Heart right ventricle (tissue), 16 donors: ENCODE measurements at regions not wholly inside any gene's neighbourhood (a gene's known extent, or its start where the extent isn't known, plus 50 kb on each side); places are given as distances from the start of the nearest gene placed in this dataset.

Experiments
- ATAC-seq, 8 donors: fragments of 200-7000 bp; cut with Tn5 transposase; one replicate each; pipeline ENCODE4 v1.9.1; 2020; ENCODE audit warnings: mild to moderate bottlenecking in 8 of 8, moderate library complexity in 8 of 8, moderate number of reproducible peaks in 1 of 8
- DNase-seq, 2 donors: peaks; one replicate each; pipeline ENCODE4 v3.0.0-alpha.2; 2020
- H3K27ac ChIP-seq, 10 donors: fragments of 200-600 bp; sonication (generic) in 2 of 10; one replicate each; pipeline versions ENCODE4 v1.5.0 to v1.8.0; 2020 to 2022; ENCODE audit warnings: mild to moderate bottlenecking in 3 of 10
- H3K27me3 ChIP-seq, 7 donors: fragments of 200-600 bp; one replicate each; pipeline ENCODE4 v1.8.0; 2021 to 2022; ENCODE audit warnings: mild to moderate bottlenecking in 2 of 7
- H3K36me3 ChIP-seq, 9 donors: fragments of 200-600 bp; sonication (generic) in 1 of 9; one replicate each; pipeline versions ENCODE4 v1.5.0 to v1.8.0; 2020 to 2022; ENCODE audit warnings: mild to moderate bottlenecking in 2 of 9
- H3K4me1 ChIP-seq, 9 donors: fragments of 200-600 bp; sonication (generic) in 1 of 9; one replicate each; pipeline versions ENCODE4 v1.5.0 to v1.8.0; 2020 to 2022; ENCODE audit warnings: mild to moderate bottlenecking in 4 of 9
- H3K4me3 ChIP-seq, 10 donors: fragments of 200-600 bp; sonication (generic) in 2 of 10; one replicate each; pipeline versions ENCODE4 v1.5.0 to v1.8.0; 2020 to 2022; ENCODE audit warnings: mild to moderate bottlenecking in 7 of 10, moderate library complexity in 2 of 10
- H3K9me3 ChIP-seq, 11 donors: fragments of 200-600 bp in 10 of 11; sonication (generic) in 2 of 11; one replicate each; pipeline versions ENCODE4 v1.5.0 to v1.8.0; 2013 to 2022; ENCODE audit warnings: mild to moderate bottlenecking in 2 of 11, control low read depth in 1 of 11, moderate library complexity in 1 of 11
- CTCF ChIP-seq, 9 donors: fragments of 200-600 bp; sonication (generic) in 2 of 9; IDR thresholded peaks; one replicate each; pipeline versions ENCODE4 v1.5.0 to v1.8.0; 2021 to 2022; ENCODE audit warnings: antibody characterized with exemption in 9 of 9, mild to moderate bottlenecking in 5 of 9, moderate library complexity in 1 of 9
- WGBS, 2 donors: extraction: QIAGEN DNeasy Blood & Tissue Kit; methylation state at CpG; one replicate each; pipeline ENCODE4 v1.1.7; 2013; ENCODE audit warnings: inconsistent platforms in 1 of 2; 5-methylcytosine and 5-hydroxymethylcytosine counted together
- intact Hi-C, 10 donors: fragments of 100-400 bp; cut with DNase I; formaldehyde crosslinking; loops; one replicate each; pipeline versions ENCODE4 v1.11.1 to v1.14.2; 2022
- donor health status: Arrhythmogenic right ventricular cardiomyopathy.
- donor health status: ischemic (EF 13 %, LVEDD 7.1; RV severe dilation, severe dysfunction).
- donor health status: healthy with polysubstance abuse.
- donor health status: DM: no; HTN: yes; CAD: no.
- donor health status: DM: no; HTN: no; CAD: no.
- donor health status: ischemic (EF 25% LVEDD 6.9; RV normal size, moderate dysfunction).
- donor health status: ischemic (EF 25% LVEDD 5.7; RV mildly dilated, moderate dysfunction).
- donor health status: healthy.
- donor health status: DM: yes; HTN: yes; CAD: no.
- donor health status: Ischemic cardiomyopathy.
- donor health status: ischemic (EF 35%, LVEDD 5.7; RV mildly dilated, moderate dysfunction).
- donor health status: nonischemic (EF 11% LVEDD 7.7; RV severe dilation, severe dysfunction).
- donor health status: DM: yes; HTN: yes; CAD: no.
- donor health status: PGD.
- donor health status: ischemic (EF 29% LVEDD 5.4; RV normal size, mild dysfunction).
- donor health status: nonischemic (EF 23%, LVEDD 6.1; RV moderate dilation, normal function).

GRCh38 chr2:155054712-155055111 is 356.2 kb downstream of the KCNJ3 start:
- H3K27ac ChIP-seq, result no peak overlapping the region
- ATAC-seq, result no peak
- no peaks in the 10 kb centered on the region for H3K36me3 ChIP-seq
- intact Hi-C loops, result loop anchor here in 1 of 10 donors (2.0 kb wide), 1 partner anchor 26 kb away; no protein-coding TSS in a partner anchor
- 87 to 88% methylated on average over 5 of the region's 5 CpGs for WGBS, 2 donors
- no peak for DNase-seq
- no peaks in the 10 kb centered on the region for H3K27me3 ChIP-seq
- H3K9me3 ChIP-seq, result peaks cover 0 to 6% (median 0%) of the 10 kb centered on the region in 11 donors
- no peaks in the 10 kb centered on the region for H3K4me1 ChIP-seq
- no peak overlapping the region for H3K4me3 ChIP-seq
- no peak for TF ChIP-seq CTCF (IDR thresholded peaks at IDR 0.05)

- intact Hi-C loops, result no loop called here
- Histone ChIP-seq H3K9me3 (peaks cover 0 to 16% (median 0%) of the 10 kb centered on the region in 11 donors), H3K27ac (no peak overlapping the region), H3K36me3 (no peaks in the 10 kb centered on the region), H3K27me3 (no peaks in the 10 kb centered on the region), H3K4me1 (no peaks in the 10 kb centered on the region), H3K4me3 (no peak overlapping the region)
- WGBS, 2 donors, result 91% methylated on average over 4 of the region's 4 CpGs
- DNase-seq (no peak), ATAC-seq (no peak)
- TF ChIP-seq CTCF (IDR thresholded peaks at IDR 0.05), result no peak
Observed at GRCh38 chr2:155043097-155043496, 344.6 kb downstream of the KCNJ3 start.

GRCh38 chr2:155035308-155035707 is 336.8 kb downstream of the KCNJ3 start:
- intact Hi-C loops, result no loop called here
- DNase-seq, result no peak
- Histone ChIP-seq H3K9me3 (peaks cover 0 to 4% (median 0%) of the 10 kb centered on the region in 11 donors), H3K27ac (no peak overlapping the region), H3K4me1 (no peaks in the 10 kb centered on the region), H3K4me3 (no peak overlapping the region), H3K36me3 (no peaks in the 10 kb centered on the region), H3K27me3 (no peaks in the 10 kb centered on the region)
- no peak for ATAC-seq
- TF ChIP-seq CTCF (IDR thresholded peaks at IDR 0.05), result no peak

GRCh38 chr2:155033652-155034051 is 335.2 kb downstream of the KCNJ3 start:
- Histone ChIP-seq H3K27me3 (no peaks in the 10 kb centered on the region), H3K36me3 (no peaks in the 10 kb centered on the region)

More at GRCh38 chr2:155033652-155034051, 335.2 kb downstream of the KCNJ3 start:
- Histone ChIP-seq H3K4me3 (no peak overlapping the region), H3K4me1 (no peaks in the 10 kb centered on the region), H3K27ac (no peak overlapping the region), H3K9me3 (peaks cover 0 to 4% (median 0%) of the 10 kb centered on the region in 11 donors)
- intact Hi-C loops, result no loop called here
- no peak for DNase-seq
- ATAC-seq, result no peak
- TF ChIP-seq CTCF (IDR thresholded peaks at IDR 0.05), result no peak
